B cell (primary cell): ENCODE measurements at regions not wholly inside any gene's neighbourhood (a gene's known extent, or its start where the extent isn't known, plus 50 kb on each side); places are given as distances from the start of the nearest gene placed in this dataset.

Source experiments
- ATAC-seq: fragments of 200-7000 bp; cut with Tn5 transposase; one replicate; pipeline ENCODE4 v1.10.0; 2021; ENCODE audit warnings: low read depth, mild to moderate bottlenecking, moderate number of reproducible peaks, moderate library complexity
- CTCF ChIA-PET: fragments of 350-600 bp; sonication (Branson Sonifier 250); formaldehyde crosslinking; loops from one replicate; lab custom pipeline; 2021; ENCODE audit warnings: antibody characterized with exemption, inconsistent platforms; lab: Charles Lee
- POLR2A ChIA-PET: fragments of 350-600 bp; sonication (Branson Sonifier 250); formaldehyde crosslinking; loops from one replicate; lab custom pipeline; 2021; ENCODE audit warnings: antibody characterized with exemption; lab: Charles Lee
- DNase-seq: peaks from one replicate; pipeline ENCODE4 v3.0.0; 2013
- H2AFZ ChIP-seq: 2 replicates; pipeline ENCODE4 v1.6.1; 2012; ENCODE audit warnings: mild to moderate bottlenecking, low read depth, low read length; ENCODE audit not compliant: insufficient read depth, poor library complexity, severe bottlenecking
- H3K27ac ChIP-seq, 2 donors: 1 replicate in 1 of 2; 2 replicates in 1 of 2; pipeline ENCODE4 v1.5.1; 2012 to 2013; ENCODE audit warnings: low read length in 2 of 2, mild to moderate bottlenecking in 2 of 2, moderate library complexity in 1 of 2
- H3K27me3 ChIP-seq, 4 experiments: fragments of 200-600 bp in 1 of 4; sonication (generic) in 1 of 4; replicated peaks in 1 of 4; 1 replicate in 2 of 4; 2 replicates in 2 of 4; pipeline versions ENCODE4 v1.6.1 to v1.7.0; 2013 to 2016; ENCODE audit warnings: low read length in 3 of 4, mild to moderate bottlenecking in 2 of 4, mixed read lengths in 1 of 4, moderate library complexity in 1 of 4; ENCODE audit not compliant: insufficient read depth in 4 of 4, control insufficient read depth in 3 of 4; ENCODE audit errors: control extremely low read depth in 1 of 4
- H3K36me3 ChIP-seq, 2 experiments: replicated peaks in 1 of 2; 1 replicate in 1 of 2; 2 replicates in 1 of 2; pipeline versions ENCODE4 v1.6.1 to v1.7.1; 2013; ENCODE audit warnings: low read length in 1 of 2; ENCODE audit not compliant: insufficient read depth in 2 of 2, control insufficient read depth in 1 of 2; ENCODE audit errors: control extremely low read depth in 1 of 2, extremely low read depth in 1 of 2
- H3K4me1 ChIP-seq, 2 donors: fragments of 200-600 bp in 1 of 2; sonication (generic) in 1 of 2; 1 replicate in 1 of 2; 2 replicates in 1 of 2; pipeline versions ENCODE4 v1.5.1 to v1.6.1; 2013 to 2017; ENCODE audit warnings: low read length in 2 of 2; ENCODE audit not compliant: control insufficient read depth in 2 of 2, insufficient read depth in 2 of 2
- H3K4me2 ChIP-seq: replicated peaks from 2 replicates; pipeline ENCODE3; 2012; ENCODE audit warnings: mild to moderate bottlenecking, low read depth, low read length; ENCODE audit not compliant: poor library complexity, severe bottlenecking
- H3K4me3 ChIP-seq, 5 experiments: fragments of 200-600 bp in 1 of 5; sonication (generic) in 1 of 5; 1 replicate in 3 of 5; 2 replicates in 2 of 5; pipeline versions ENCODE4 v1.5.1 to v1.7.0; 2011 to 2016; ENCODE audit warnings: low read length in 4 of 5, mild to moderate bottlenecking in 4 of 5, low read depth in 2 of 5, control low read depth in 1 of 5, moderate library complexity in 1 of 5; ENCODE audit not compliant: insufficient read depth in 1 of 5; ENCODE audit errors: control extremely low read depth in 1 of 5, extremely low read depth in 1 of 5
- H3K79me2 ChIP-seq: fragments of 200-600 bp; sonication (generic); one replicate; pipeline ENCODE4 v1.6.0; 2016; ENCODE audit warnings: low read length; ENCODE audit not compliant: control insufficient read depth, insufficient read depth
- H3K9ac ChIP-seq: fragments of 200-600 bp; sonication (generic); 2 replicates; pipeline ENCODE4 v1.6.1; 2017; ENCODE audit warnings: mild to moderate bottlenecking, low read length, moderate library complexity
- H3K9me3 ChIP-seq, 3 donors: one replicate each; pipeline versions ENCODE4 v1.6.1 to v1.7.1; 2013; ENCODE audit warnings: low read length in 2 of 3; ENCODE audit not compliant: control insufficient read depth in 2 of 3, insufficient read depth in 1 of 3; ENCODE audit errors: control extremely low read depth in 1 of 3
- H4K20me1 ChIP-seq: 2 replicates; pipeline ENCODE4 v1.6.0; 2012; ENCODE audit warnings: mild to moderate bottlenecking, low read length; ENCODE audit not compliant: insufficient read depth, control insufficient read depth, poor library complexity, severe bottlenecking
- H3K27ac Mint-ChIP-seq: one replicate; pipeline ENCODE4 v1.8.0; 2021; ENCODE audit warnings: mixed read lengths
- H3K27me3 Mint-ChIP-seq: one replicate; pipeline ENCODE4 v1.8.0; 2021; ENCODE audit warnings: mixed read lengths
- H3K4me1 Mint-ChIP-seq: one replicate; pipeline ENCODE4 v1.8.0; 2021; ENCODE audit warnings: mixed read lengths
- H3K4me3 Mint-ChIP-seq: one replicate; pipeline ENCODE4 v1.8.0; 2021; ENCODE audit warnings: mixed read lengths
- H3K9me3 Mint-ChIP-seq: one replicate; pipeline ENCODE4 v1.8.0; 2022; ENCODE audit warnings: mixed read lengths; ENCODE audit not compliant: insufficient read depth
- EZH2 ChIP-seq: IDR thresholded peaks from 2 replicates; pipeline ENCODE4 v1.6.1; 2012; ENCODE audit warnings: borderline replicate concordance, low read depth, mild to moderate bottlenecking, moderate library complexity, low read length; ENCODE audit not compliant: insufficient read depth, poor library complexity, severe bottlenecking
- WGBS: methylation state at CpG from one replicate; pipeline ENCODE4 v1.1.5; 2013; ENCODE audit warnings: missing lambda C conversion rate; ENCODE audit not compliant: insufficient coverage; 5-methylcytosine and 5-hydroxymethylcytosine counted together
- intact Hi-C: fragments of 100-400 bp; cut with micrococcal nuclease; formaldehyde crosslinking; loops from one replicate; pipeline ENCODE4 v1.10.0; 2022
- TF ChIP-seq, protein P1 (sequence below): fragments of 200-600 bp; IDR thresholded peaks from one replicate; pipeline ENCODE4 v1.8.0; 2022; ENCODE audit warnings: antibody characterized with exemption, mild to moderate bottlenecking

GRCh38 chr5:43940562-43940961 lies 337.6 kb downstream of the NNT start:
- ChIA-PET CTCF (no interaction called here), POLR2A (no interaction called here)
- H3K9me3 Mint-ChIP-seq: peaks cover 5% of the 10 kb centered on the region
- TF ChIP-seq, protein P1, sequence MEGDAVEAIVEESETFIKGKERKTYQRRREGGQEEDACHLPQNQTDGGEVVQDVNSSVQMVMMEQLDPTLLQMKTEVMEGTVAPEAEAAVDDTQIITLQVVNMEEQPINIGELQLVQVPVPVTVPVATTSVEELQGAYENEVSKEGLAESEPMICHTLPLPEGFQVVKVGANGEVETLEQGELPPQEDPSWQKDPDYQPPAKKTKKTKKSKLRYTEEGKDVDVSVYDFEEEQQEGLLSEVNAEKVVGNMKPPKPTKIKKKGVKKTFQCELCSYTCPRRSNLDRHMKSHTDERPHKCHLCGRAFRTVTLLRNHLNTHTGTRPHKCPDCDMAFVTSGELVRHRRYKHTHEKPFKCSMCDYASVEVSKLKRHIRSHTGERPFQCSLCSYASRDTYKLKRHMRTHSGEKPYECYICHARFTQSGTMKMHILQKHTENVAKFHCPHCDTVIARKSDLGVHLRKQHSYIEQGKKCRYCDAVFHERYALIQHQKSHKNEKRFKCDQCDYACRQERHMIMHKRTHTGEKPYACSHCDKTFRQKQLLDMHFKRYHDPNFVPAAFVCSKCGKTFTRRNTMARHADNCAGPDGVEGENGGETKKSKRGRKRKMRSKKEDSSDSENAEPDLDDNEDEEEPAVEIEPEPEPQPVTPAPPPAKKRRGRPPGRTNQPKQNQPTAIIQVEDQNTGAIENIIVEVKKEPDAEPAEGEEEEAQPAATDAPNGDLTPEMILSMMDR: no peak
- no peak for TF ChIP-seq EZH2
- H3K9ac ChIP-seq: no peak overlapping the region
- H3K27ac Mint-ChIP-seq: no peak overlapping the region
- H3K4me2 ChIP-seq: no peak overlapping the region
- H3K27ac ChIP-seq: no peak overlapping the region
- no peaks in the 10 kb centered on the region for H4K20me1 ChIP-seq
- H3K4me3 Mint-ChIP-seq: no peak overlapping the region
- H3K4me3 ChIP-seq: no peak overlapping the region
- no peaks in the 10 kb centered on the region for H3K79me2 ChIP-seq
- DNase-seq (no peak), ATAC-seq (no peak)
- no peaks in the 10 kb centered on the region for H3K4me1 Mint-ChIP-seq
- H3K4me1 ChIP-seq: no peaks in the 10 kb centered on the region
- H3K27me3 ChIP-seq: no peaks in the 10 kb centered on the region
- intact Hi-C loops: no loop called here
- no peaks in the 10 kb centered on the region for H3K36me3 ChIP-seq
- no peak overlapping the region for H2AFZ ChIP-seq
- no CpG with 5 or more reads among the region's 2 CpGs for WGBS
- no peaks in the 10 kb centered on the region for H3K27me3 Mint-ChIP-seq
- H3K9me3 ChIP-seq: peaks cover 0 to 7% (median 0%) of the 10 kb centered on the region in 3 donors

- Mint-ChIP-seq H3K4me3 (no peak overlapping the region), H3K27ac (no peak overlapping the region), H3K9me3 (no peaks in the 10 kb centered on the region), H3K27me3 (no peaks in the 10 kb centered on the region), H3K4me1 (no peaks in the 10 kb centered on the region)
- POLR2A ChIA-PET: no interaction called here
- Histone ChIP-seq H3K4me2 (no peak overlapping the region), H3K27ac (no peak overlapping the region), H3K9ac (no peak overlapping the region), H3K4me3 (no peak overlapping the region), H2AFZ (no peak overlapping the region), H3K4me1 (no peaks in the 10 kb centered on the region), H3K79me2 (no peaks in the 10 kb centered on the region), H4K20me1 (no peaks in the 10 kb centered on the region), H3K9me3 (peaks cover 0 to 6% (median 0%) of the 10 kb centered on the region in 3 donors), H3K27me3 (no peaks in the 10 kb centered on the region), H3K36me3 (no peaks in the 10 kb centered on the region)
- no CpG with 5 or more reads among the region's 2 CpGs for WGBS
- no peak for TF ChIP-seq EZH2
- TF ChIP-seq, protein P1: no peak
- CTCF ChIA-PET: no interaction called here
- intact Hi-C loops: no loop called here
- ATAC-seq (no peak), DNase-seq (no peak)
Measured at GRCh38 chr5:43926923-43927322, 323.9 kb downstream of the NNT start.
